ENCODE measurements at regions not wholly inside any gene's neighbourhood (a gene's known extent, or its start where the extent isn't known, plus 50 kb on each side); places are given as distances from the start of the nearest gene placed in this dataset.
"Not testable (repeated sequence)": the region's sequence is repeated elsewhere in the genome, so short reads cannot be mapped to it uniquely, and the experiment has no call there.

- DNase-seq (ENCODE audit: low read depth) = no peak
These were observed 127.2 kb upstream of the SLIT2 start for GRCh38 chr4:20124317-20125026.

- no peak for DNase-seq (ENCODE audit: low read depth)
These were observed 129.3 kb upstream of the SLIT2 start for GRCh38 chr4:20122198-20122988.

GRCh38 chr4:20119141-20119540 is 132.6 kb upstream of the SLIT2 start:
- DNase-seq (ENCODE audit: low read depth) = no peak

- no peak for DNase-seq (ENCODE audit: low read depth)
These were observed 142.3 kb upstream of the SLIT2 start for GRCh38 chr4:20109391-20109790.

GRCh38 chr4:20106921-20107320 is 144.8 kb upstream of the SLIT2 start:
- DNase-seq (ENCODE audit: low read depth) = no peak

- no peak for DNase-seq (ENCODE audit: low read depth)
These were observed 149.9 kb upstream of the SLIT2 start for GRCh38 chr4:20101831-20102230.

GRCh38 chr4:20096911-20097310 is 154.8 kb upstream of the SLIT2 start:
- no peak for DNase-seq (ENCODE audit: low read depth)

GRCh38 chr4:20095805-20096541 is 155.7 kb upstream of the SLIT2 start:
- DNase-seq (ENCODE audit: low read depth) = no peak

- no peak for DNase-seq (ENCODE audit: low read depth)
These were observed 159.9 kb upstream of the SLIT2 start for GRCh38 chr4:20091781-20092180.

GRCh38 chr4:20087522-20087911 is 164.2 kb upstream of the SLIT2 start:
- DNase-seq (ENCODE audit: low read depth) = no peak

GRCh38 chr4:20086799-20087521 is 164.7 kb upstream of the SLIT2 start:
- no peak for DNase-seq (ENCODE audit: low read depth)

GRCh38 chr4:20086067-20086798 is 165.5 kb upstream of the SLIT2 start:
- DNase-seq (ENCODE audit: low read depth) = no peak

- no peak for DNase-seq (ENCODE audit: low read depth)
These were observed 166.1 kb upstream of the SLIT2 start for GRCh38 chr4:20085653-20086052.

GRCh38 chr4:20085156-20085555 is 166.5 kb upstream of the SLIT2 start:
- no peak for DNase-seq (ENCODE audit: low read depth)

GRCh38 chr4:20084488-20084887 is 167.2 kb upstream of the SLIT2 start:
- no peak for DNase-seq (ENCODE audit: low read depth)

- no peak for DNase-seq (ENCODE audit: low read depth)
These were observed 173.1 kb upstream of the SLIT2 start for GRCh38 chr4:20078644-20079043.

- no peak for DNase-seq (ENCODE audit: low read depth)
These were observed 176.3 kb upstream of the SLIT2 start for GRCh38 chr4:20075248-20075871.

- no peak for DNase-seq (ENCODE audit: low read depth)
These were observed 177.3 kb upstream of the SLIT2 start for GRCh38 chr4:20074450-20074849.

- DNase-seq (ENCODE audit: low read depth) = no peak
These were observed 185.8 kb upstream of the SLIT2 start for GRCh38 chr4:20065952-20066351.

- DNase-seq (ENCODE audit: low read depth) = not testable (repeated sequence)
These were observed 188.8 kb upstream of the SLIT2 start for GRCh38 chr4:20062857-20063256.

- DNase-seq (ENCODE audit: low read depth) = no peak
These were observed 189.7 kb upstream of the SLIT2 start for GRCh38 chr4:20062054-20062453.
